ENCODE measurements at regions not wholly inside any gene's neighbourhood (a gene's known extent, or its start where the extent isn't known, plus 50 kb on each side); places are given as distances from the start of the nearest gene placed in this dataset.

DNA sequence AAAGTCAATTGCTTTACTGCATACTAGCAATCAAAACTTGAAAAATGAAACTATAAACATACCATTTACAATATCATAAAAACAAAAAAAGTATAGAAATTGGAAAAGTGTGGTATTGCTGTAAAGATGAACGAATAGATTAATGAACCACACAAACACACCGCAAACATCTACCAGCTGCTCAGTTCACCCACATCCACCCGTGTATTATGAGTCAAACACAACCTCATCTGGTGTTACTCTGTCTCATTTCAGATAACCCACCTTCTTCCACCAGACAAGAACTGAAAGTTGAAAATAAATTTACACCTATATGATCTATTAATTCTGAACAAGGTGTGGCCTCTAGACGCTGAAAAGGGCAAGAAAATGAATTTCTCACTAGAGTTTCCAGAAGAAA is 53.3 kb downstream of the BLID start:
- no peak overlapping the region for H3K4me3 ChIP-seq
- H3K36me3 ChIP-seq (ENCODE audit: control insufficient read depth in 4 of 4, insufficient read depth in 4 of 4, low read length in 4 of 4) = no peaks in the 10 kb centered on the region
- DNase-seq (no peak), ATAC-seq (ENCODE audit: insufficient read depth, low FRiP score) (no peak)
- peaks cover 0 to 6% (median 3%) of the 10 kb centered on the region in 4 donors for H3K9me3 ChIP-seq (ENCODE audit: control insufficient read depth in 4 of 4, insufficient read depth in 3 of 4, low read length in 3 of 4)
- no peak overlapping the region for H3K9ac ChIP-seq (ENCODE audit: insufficient read depth in 1 of 2, low read length in 2 of 2)
- H3K4me1 ChIP-seq (ENCODE audit: control insufficient read depth in 5 of 5, insufficient read depth in 5 of 5, low read length in 5 of 5) = peaks cover 0 to 5% (median 0%) of the 10 kb centered on the region in 5 donors
- H3K27ac ChIP-seq (ENCODE audit: low read depth in 1 of 2, low read length in 1 of 2) = no peak overlapping the region
- 83 to 92% methylated on average over 4 of the region's 4 CpGs for WGBS, 2 donors
- no peaks in the 10 kb centered on the region for H3K27me3 ChIP-seq (ENCODE audit: control insufficient read depth in 3 of 3, insufficient read depth in 3 of 3, low read length in 2 of 3)
- TF ChIP-seq, protein P1, sequence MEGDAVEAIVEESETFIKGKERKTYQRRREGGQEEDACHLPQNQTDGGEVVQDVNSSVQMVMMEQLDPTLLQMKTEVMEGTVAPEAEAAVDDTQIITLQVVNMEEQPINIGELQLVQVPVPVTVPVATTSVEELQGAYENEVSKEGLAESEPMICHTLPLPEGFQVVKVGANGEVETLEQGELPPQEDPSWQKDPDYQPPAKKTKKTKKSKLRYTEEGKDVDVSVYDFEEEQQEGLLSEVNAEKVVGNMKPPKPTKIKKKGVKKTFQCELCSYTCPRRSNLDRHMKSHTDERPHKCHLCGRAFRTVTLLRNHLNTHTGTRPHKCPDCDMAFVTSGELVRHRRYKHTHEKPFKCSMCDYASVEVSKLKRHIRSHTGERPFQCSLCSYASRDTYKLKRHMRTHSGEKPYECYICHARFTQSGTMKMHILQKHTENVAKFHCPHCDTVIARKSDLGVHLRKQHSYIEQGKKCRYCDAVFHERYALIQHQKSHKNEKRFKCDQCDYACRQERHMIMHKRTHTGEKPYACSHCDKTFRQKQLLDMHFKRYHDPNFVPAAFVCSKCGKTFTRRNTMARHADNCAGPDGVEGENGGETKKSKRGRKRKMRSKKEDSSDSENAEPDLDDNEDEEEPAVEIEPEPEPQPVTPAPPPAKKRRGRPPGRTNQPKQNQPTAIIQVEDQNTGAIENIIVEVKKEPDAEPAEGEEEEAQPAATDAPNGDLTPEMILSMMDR (IDR thresholded peaks at IDR 0.05; ENCODE audit: control extremely low read depth, extremely low read depth) = no peak

DNA sequence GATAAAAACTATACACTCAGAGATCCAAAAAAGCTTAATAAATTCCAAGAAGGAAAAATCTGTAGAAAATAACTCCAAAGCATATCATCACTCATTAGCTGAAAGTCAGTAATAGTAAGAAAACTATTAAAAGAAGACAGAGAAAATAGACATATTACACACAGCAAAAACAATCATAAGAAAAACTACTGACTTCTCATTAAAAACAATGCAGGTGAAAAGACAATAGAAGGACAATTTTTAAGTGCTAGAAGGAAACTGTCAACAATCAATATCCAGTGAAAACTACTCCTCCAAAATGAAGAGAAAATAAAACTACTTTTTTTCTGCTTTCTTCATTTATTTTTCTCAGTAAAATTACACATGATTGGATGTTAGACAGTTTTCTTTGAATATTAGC is 56.5 kb downstream of the BLID start:
- peaks cover 0 to 5% (median 0%) of the 10 kb centered on the region in 5 donors for H3K4me1 ChIP-seq (ENCODE audit: control insufficient read depth in 5 of 5, insufficient read depth in 5 of 5, low read length in 5 of 5)
- ATAC-seq (ENCODE audit: insufficient read depth, low FRiP score) = no peak

DNA sequence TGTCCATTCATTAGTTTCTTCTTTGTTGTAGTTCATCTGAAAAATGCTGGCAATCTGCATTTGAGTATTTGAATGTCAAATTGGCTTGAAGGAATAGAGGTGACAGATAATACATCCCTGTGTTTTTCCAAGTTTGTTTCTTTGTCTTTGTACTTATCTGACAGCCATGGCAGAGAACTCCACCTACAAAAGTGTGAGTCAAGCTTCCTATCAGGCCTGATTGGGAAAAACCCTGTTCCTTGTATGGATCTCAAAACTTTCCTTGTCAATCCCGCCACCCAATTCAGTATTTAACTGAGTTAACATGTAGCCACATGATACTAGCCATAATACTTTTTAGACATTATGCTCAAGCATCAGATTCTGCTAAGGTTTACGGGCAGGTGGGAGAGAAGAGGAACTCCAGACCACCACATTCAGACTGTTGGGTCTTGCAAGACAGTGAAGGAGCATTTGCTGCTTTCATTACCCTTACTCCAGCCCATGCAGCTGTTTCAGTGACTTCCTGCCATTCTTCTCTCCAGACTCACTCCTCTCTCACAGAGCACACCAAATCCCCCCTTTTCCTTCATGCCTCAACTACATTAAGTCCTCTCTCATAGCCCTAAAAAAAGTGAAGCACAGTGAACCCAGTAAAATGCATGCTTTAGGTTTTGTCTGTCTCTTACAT is 65.9 kb downstream of the BLID start:
- H3K36me3 ChIP-seq (ENCODE audit: control insufficient read depth in 4 of 4, insufficient read depth in 4 of 4, low read length in 4 of 4) = no peaks in the 10 kb centered on the region
- H3K9ac ChIP-seq (ENCODE audit: insufficient read depth in 1 of 2, low read length in 2 of 2) = no peak overlapping the region
- no peaks in the 10 kb centered on the region for H3K27me3 ChIP-seq (ENCODE audit: control insufficient read depth in 3 of 3, insufficient read depth in 3 of 3, low read length in 2 of 3)
- H3K9me3 ChIP-seq (ENCODE audit: control insufficient read depth in 4 of 4, insufficient read depth in 3 of 4, low read length in 3 of 4) = no peaks in the 10 kb centered on the region
- no peak overlapping the region for H3K4me3 ChIP-seq
- ATAC-seq (ENCODE audit: insufficient read depth, low FRiP score) = no peak
- DNase-seq = no peak
- H3K4me1 ChIP-seq (ENCODE audit: control insufficient read depth in 5 of 5, insufficient read depth in 5 of 5, low read length in 5 of 5) = no peaks in the 10 kb centered on the region
- H3K27ac ChIP-seq (ENCODE audit: low read depth in 1 of 2, low read length in 1 of 2) = no peak overlapping the region
- WGBS, 2 donors = 71 to 81% methylated on average over 2 of the region's 2 CpGs
- TF ChIP-seq, protein P1 (IDR thresholded peaks at IDR 0.05; ENCODE audit: control extremely low read depth, extremely low read depth) = no peak

More for the DNA sequence above, 56.5 kb downstream of the BLID start:
- Histone ChIP-seq H3K9ac (ENCODE audit: insufficient read depth in 1 of 2, low read length in 2 of 2) (no peak overlapping the region), H3K36me3 (ENCODE audit: control insufficient read depth in 4 of 4, insufficient read depth in 4 of 4, low read length in 4 of 4) (no peaks in the 10 kb centered on the region), H3K27me3 (ENCODE audit: control insufficient read depth in 3 of 3, insufficient read depth in 3 of 3, low read length in 2 of 3) (no peaks in the 10 kb centered on the region), H3K9me3 (ENCODE audit: control insufficient read depth in 4 of 4, insufficient read depth in 3 of 4, low read length in 3 of 4) (peaks cover 0 to 4% (median 1%) of the 10 kb centered on the region in 4 donors), H3K27ac (ENCODE audit: low read depth in 1 of 2, low read length in 1 of 2) (no peak overlapping the region), H3K4me3 (no peak overlapping the region)
- no peak for DNase-seq
- TF ChIP-seq, protein P1 (IDR thresholded peaks at IDR 0.05; ENCODE audit: control extremely low read depth, extremely low read depth) = no peak

DNA sequence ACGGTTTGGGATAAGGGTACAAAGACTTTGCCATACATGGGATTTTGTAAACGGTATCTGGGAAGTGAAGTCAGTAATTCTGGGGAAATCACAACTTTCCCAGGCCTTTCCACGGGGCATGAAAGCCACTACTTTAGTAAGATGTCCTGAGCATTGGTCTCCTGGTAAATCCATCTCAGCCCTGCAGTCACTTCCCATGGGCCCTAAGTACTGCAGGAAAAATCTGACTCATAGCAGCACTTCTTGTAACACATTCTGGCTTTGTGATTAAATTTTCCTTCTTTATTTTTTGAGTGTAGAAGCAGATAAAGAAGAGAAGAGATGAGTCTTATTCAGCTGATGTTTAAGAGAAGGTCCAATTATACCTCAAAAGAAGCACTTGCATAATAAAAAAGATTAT is 67.6 kb downstream of the BLID start:
- Histone ChIP-seq H3K27ac (ENCODE audit: low read depth in 1 of 2, low read length in 1 of 2) (no peak overlapping the region), H3K9ac (ENCODE audit: insufficient read depth in 1 of 2, low read length in 2 of 2) (no peak overlapping the region), H3K27me3 (ENCODE audit: control insufficient read depth in 3 of 3, insufficient read depth in 3 of 3, low read length in 2 of 3) (no peaks in the 10 kb centered on the region), H3K36me3 (ENCODE audit: control insufficient read depth in 4 of 4, insufficient read depth in 4 of 4, low read length in 4 of 4) (no peaks in the 10 kb centered on the region), H3K4me3 (no peak overlapping the region), H3K4me1 (ENCODE audit: control insufficient read depth in 5 of 5, insufficient read depth in 5 of 5, low read length in 5 of 5) (no peaks in the 10 kb centered on the region), H3K9me3 (ENCODE audit: control insufficient read depth in 4 of 4, insufficient read depth in 3 of 4, low read length in 3 of 4) (no peaks in the 10 kb centered on the region)
- TF ChIP-seq, protein P1 (IDR thresholded peaks at IDR 0.05; ENCODE audit: control extremely low read depth, extremely low read depth) = no peak
- DNase-seq = no peak
- WGBS, 2 donors = 91 to 93% methylated on average over 3 of the region's 3 CpGs
- ATAC-seq (ENCODE audit: insufficient read depth, low FRiP score) = no peak
